DND-41 (cell line): ENCODE measurements at regions not wholly inside any gene's neighbourhood (a gene's known extent, or its start where the extent isn't known, plus 50 kb on each side); places are given as distances from the start of the nearest gene placed in this dataset.

Experiments
- ATAC-seq: fragments of 200-7000 bp; cut with Tn5 transposase; 3 replicates; pipeline ENCODE4 v1.9.1; 2021; ENCODE audit warnings: low read depth; ENCODE audit not compliant: insufficient read depth
- DNase-seq: peaks from one replicate; pipeline ENCODE4 v3.0.0-alpha.2; 2020
- H2AFZ ChIP-seq: 2 replicates; pipeline ENCODE4 v1.6.0; 2012; ENCODE audit warnings: low read depth, low read length
- H3K27ac ChIP-seq: 2 replicates; pipeline ENCODE4 v1.5.1; 2012; ENCODE audit warnings: low read length, inconsistent platforms
- H3K27me3 ChIP-seq: fragments of 200-600 bp; sonication (generic); 2 replicates; pipeline ENCODE4 v1.6.0; 2012; ENCODE audit warnings: low read length, mild to moderate bottlenecking, inconsistent platforms; ENCODE audit not compliant: insufficient read depth, poor library complexity
- H3K36me3 ChIP-seq: 2 replicates; pipeline ENCODE4 v1.5.1; 2012; ENCODE audit warnings: low read length, inconsistent platforms; ENCODE audit not compliant: insufficient read depth
- H3K4me1 ChIP-seq: 2 replicates; pipeline ENCODE4 v1.5.1; 2012; ENCODE audit warnings: mild to moderate bottlenecking, low read length; ENCODE audit not compliant: insufficient read depth
- H3K4me2 ChIP-seq: 2 replicates; pipeline ENCODE4 v1.6.0; 2012; ENCODE audit warnings: mild to moderate bottlenecking, moderate library complexity, low read length, inconsistent platforms; ENCODE audit not compliant: insufficient read depth
- H3K4me3 ChIP-seq, 2 experiments: fragments of 200-600 bp in 1 of 2; shearing (Covaris generic) in 1 of 2; 2 replicates each; pipeline ENCODE4 v1.5.1; 2012 to 2016; ENCODE audit warnings: inconsistent platforms in 2 of 2, low read length in 2 of 2, mild to moderate bottlenecking in 2 of 2, low read depth in 1 of 2, moderate library complexity in 1 of 2
- H3K79me2 ChIP-seq: 2 replicates; pipeline ENCODE4 v1.6.0; 2012; ENCODE audit warnings: low read length, inconsistent platforms; ENCODE audit not compliant: insufficient read depth
- H3K9ac ChIP-seq: 2 replicates; pipeline ENCODE4 v1.6.0; 2012; ENCODE audit warnings: low read depth, mild to moderate bottlenecking, inconsistent platforms, low read length, moderate library complexity
- H3K9me3 ChIP-seq: 2 replicates; pipeline ENCODE4 v1.5.1; 2012; ENCODE audit warnings: low read length, moderate library complexity, mild to moderate bottlenecking, inconsistent platforms; ENCODE audit not compliant: insufficient read depth, severe bottlenecking
- H4K20me1 ChIP-seq: 2 replicates; pipeline ENCODE4 v1.6.0; 2012; ENCODE audit warnings: low read length; ENCODE audit not compliant: insufficient read depth
- CTCF ChIP-seq: IDR thresholded peaks from 2 replicates; pipeline ENCODE4 v1.5.1; 2012; ENCODE audit warnings: borderline replicate concordance, low read length, moderate library complexity, mild to moderate bottlenecking; ENCODE audit not compliant: poor library complexity, severe bottlenecking; ENCODE audit errors: extremely low read depth
- EZH2 ChIP-seq: IDR thresholded peaks from 3 replicates; pipeline ENCODE4 v1.6.1; 2012; ENCODE audit warnings: borderline replicate concordance, low read depth, mild to moderate bottlenecking, moderate library complexity, low read length, inconsistent platforms; ENCODE audit not compliant: severe bottlenecking

- Histone ChIP-seq H3K4me3 (no peak overlapping the region), H3K4me2 (no peak overlapping the region), H2AFZ (no peak overlapping the region), H3K4me1 (no peaks in the 10 kb centered on the region), H3K36me3 (no peaks in the 10 kb centered on the region), H3K9ac (no peak overlapping the region), H3K9me3 (peaks cover 6% of the 10 kb centered on the region), H3K27me3 (no peaks in the 10 kb centered on the region), H3K79me2 (no peaks in the 10 kb centered on the region), H3K27ac (no peak overlapping the region), H4K20me1 (no peaks in the 10 kb centered on the region)
- TF ChIP-seq EZH2, result no peak
- no peak for TF ChIP-seq CTCF
- ATAC-seq (no peak), DNase-seq (no peak)
Measured at GRCh38 chr1:14205066-14205465, 393.4 kb upstream of the KAZN start.

- Histone ChIP-seq H3K9ac (no peak overlapping the region), H2AFZ (no peak overlapping the region), H3K9me3 (peaks cover 19% of the 10 kb centered on the region), H3K79me2 (no peaks in the 10 kb centered on the region), H3K36me3 (no peaks in the 10 kb centered on the region), H3K27me3 (no peaks in the 10 kb centered on the region), H3K27ac (no peak overlapping the region), H3K4me1 (no peaks in the 10 kb centered on the region), H3K4me3 (no peak overlapping the region), H4K20me1 (no peaks in the 10 kb centered on the region), H3K4me2 (no peak overlapping the region)
- ATAC-seq, result no peak
- no peak for DNase-seq
- TF ChIP-seq EZH2 (no peak), CTCF (no peak)
Measured at GRCh38 chr1:14215151-14215550, 383.3 kb upstream of the KAZN start.

- no peak overlapping the region for H2AFZ ChIP-seq
- no peaks in the 10 kb centered on the region for H3K79me2 ChIP-seq
- H3K36me3 ChIP-seq, result no peaks in the 10 kb centered on the region
- peaks cover 19% of the 10 kb centered on the region for H3K9me3 ChIP-seq
- no peaks in the 10 kb centered on the region for H3K4me1 ChIP-seq
- no peak overlapping the region for H3K27ac ChIP-seq
- no peaks in the 10 kb centered on the region for H4K20me1 ChIP-seq
- ATAC-seq, result no peak
- no peak for DNase-seq
- no peak for TF ChIP-seq CTCF
- no peak for TF ChIP-seq EZH2
- no peak overlapping the region for H3K9ac ChIP-seq
- H3K4me3 ChIP-seq, result no peak overlapping the region
- no peaks in the 10 kb centered on the region for H3K27me3 ChIP-seq
- no peak overlapping the region for H3K4me2 ChIP-seq
Measured at GRCh38 chr1:14217384-14217783, 381.1 kb upstream of the KAZN start.

GRCh38 chr1:14220324-14220723 lies 378.2 kb upstream of the KAZN start:
- Histone ChIP-seq H3K79me2 (no peaks in the 10 kb centered on the region), H3K27me3 (no peaks in the 10 kb centered on the region), H2AFZ (no peak overlapping the region), H3K36me3 (no peaks in the 10 kb centered on the region), H3K4me2 (no peak overlapping the region), H3K27ac (no peak overlapping the region), H3K4me1 (no peaks in the 10 kb centered on the region), H3K4me3 (no peak overlapping the region), H4K20me1 (no peaks in the 10 kb centered on the region), H3K9ac (no peak overlapping the region), H3K9me3 (peaks cover 19% of the 10 kb centered on the region)
- no peak for ATAC-seq
- TF ChIP-seq CTCF, result no peak
- TF ChIP-seq EZH2, result no peak
- no peak for DNase-seq
